ENCODE measurements at regions not wholly inside any gene's neighbourhood (a gene's known extent, or its start where the extent isn't known, plus 50 kb on each side); places are given as distances from the start of the nearest gene placed in this dataset.

- TF ChIP-seq MXI1 (IDR thresholded peaks at IDR 0.05; ENCODE audit: borderline replicate concordance, low read depth, low read length), result no peak; the same call in 1 of the 2 replicates
These were observed 63.6 kb downstream of the SPINK2 start (continued) for GRCh38 chr4:56757821-56758411.

GRCh38 chr4:56757261-56757746 is 64.2 kb downstream of the SPINK2 start:
- peak overlapping the region; percentile 88 for H2BK20ac ChIP-seq (ENCODE audit: low read depth, low read length)
- H3K4me2 ChIP-seq (ENCODE audit: low read depth, low read length), result peak overlapping the region; percentile 80
- no TSS peak for BruUV-seq (replicated peaks)
- H3K27ac ChIP-seq (ENCODE audit: insufficient read depth, low read length), result peak overlapping the region; percentile 53
- H3K36me3 ChIP-seq (ENCODE audit: control insufficient read depth, insufficient read depth, low read length), result no peaks in the 10 kb centered on the region
- peak overlapping the region; percentile 12; the same call in 1 of the 2 replicates for H4K5ac ChIP-seq (ENCODE audit: low read depth, low read length)
- H2AFZ ChIP-seq (replicated peaks; ENCODE audit: low read length, poor library complexity), result peak overlapping the region; percentile 81
- H2BK15ac ChIP-seq (ENCODE audit: low read depth, low read length), result peak overlapping the region; percentile 43; the same call in 2 of the 3 replicates
- H2AK5ac ChIP-seq (ENCODE audit: low read depth, low read length), result peak overlapping the region; percentile 73
- in situ Hi-C loops (cut with MboI; ENCODE audit: low sequenced_read_pairs), result loop anchor here (25.0 kb wide), 1 partner anchor 105 kb away; no protein-coding TSS in a partner anchor
- dilution Hi-C loops (cut with HindIII; ENCODE audit: low sequenced_read_pairs, unreplicated experiment), result no loop called here
- intact Hi-C loops (cut with micrococcal nuclease), result no loop called here
- CTCF ChIA-PET, result interaction anchor here (0.6 to 1.5 kb wide), 4 partner anchors 26 to 183 kb away, joined by 3 to 6 read pairs (median 4); no protein-coding TSS in a partner anchor
- 0 out of 2 replicates have a peak overlapping the region, but pooled peaks have one; percentile 10 for H3K9ac ChIP-seq (ENCODE audit: low read depth, low read length)
- peaks cover 11% of the 10 kb centered on the region for H3K4me1 ChIP-seq (ENCODE audit: control insufficient read depth, insufficient read depth, low read length)
- POLR2A ChIA-PET (ENCODE audit: unreplicated experiment), result no interaction called here
- H3K79me1 ChIP-seq (ENCODE audit: low read depth in 1 of 2, low read length in 2 of 2), result no peaks in the 10 kb centered on the region
- H3K27me3 ChIP-seq (ENCODE audit: control insufficient read depth, insufficient read depth, low read length), result no peaks in the 10 kb centered on the region
- H3K9me1 ChIP-seq (ENCODE audit: insufficient read depth, low read length), result peaks cover 13% of the 10 kb centered on the region; the same call in 1 of the 2 replicates
- DNase-seq (peak; percentile 75), ATAC-seq (ENCODE audit: low read depth) (peak; percentile 76)
- peak overlapping the region; percentile 44 for H3K18ac ChIP-seq (ENCODE audit: low read depth, low read length)
- 60% methylated on average over 1 of the region's 5 CpGs; no CpG with 5 or more reads in 1 of the 2 experiments for WGBS, 2 experiments (ENCODE audit: extremely low coverage in 2 of 2, insufficient read length in 1 of 2)
- H4K20me1 ChIP-seq (ENCODE audit: insufficient read depth, low read length), result no peaks in the 10 kb centered on the region
- TF ChIP-seq CHD1 (IDR thresholded peaks at IDR 0.05; ENCODE audit: low read depth, low read length) (no peak), MXI1 (IDR thresholded peaks at IDR 0.05; ENCODE audit: borderline replicate concordance, low read depth, low read length) (no peak), RFX5 (IDR thresholded peaks at IDR 0.05; ENCODE audit: low read depth, low read length) (no peak), FOS (IDR thresholded peaks at IDR 0.05; ENCODE audit: low read depth, low read length) (no peak)
- H4K8ac ChIP-seq (ENCODE audit: low read depth in 2 of 2, low read length in 2 of 2), result peak overlapping the region; percentile 9 to 74; a peak in 3 of 4 replicates
- peak overlapping the region; percentile 56 for H3K14ac ChIP-seq (replicated peaks; ENCODE audit: low read depth, low read length)
- H2BK5ac ChIP-seq (ENCODE audit: low read depth, low read length, poor library complexity, severe bottlenecking), result peak overlapping the region; percentile 90
- no peaks in the 10 kb centered on the region for H3K9me3 ChIP-seq (ENCODE audit: control insufficient read depth, insufficient read depth, low read length)
- peak overlapping the region; percentile 75 for H2AK9ac ChIP-seq (replicated peaks; ENCODE audit: low read depth, low read length, poor library complexity)
- peak overlapping the region; percentile 94 for H3K4ac ChIP-seq (ENCODE audit: low read depth, low read length)
- no peak overlapping the region for H3K4me3 ChIP-seq (ENCODE audit: insufficient read depth, low read depth, low read length)
- H2BK120ac ChIP-seq (ENCODE audit: low read depth, low read length), result peak overlapping the region; percentile 91
- H3K23ac ChIP-seq (ENCODE audit: low read depth, low read length), result peak overlapping the region; percentile 79
- H4K91ac ChIP-seq (ENCODE audit: insufficient read depth, low read depth, low read length), result peak overlapping the region; percentile 80
- H3K56ac ChIP-seq (ENCODE audit: extremely low read depth, insufficient read depth, low read length), result peak overlapping the region; percentile 77

All from IMR-90 (cell line).